ENCODE measurements at regions not wholly inside any gene's neighbourhood (a gene's known extent, or its start where the extent isn't known, plus 50 kb on each side); places are given as distances from the start of the nearest gene placed in this dataset.

- TF ChIP-seq SIN3A (IDR thresholded peaks at IDR 0.05; ENCODE audit: borderline replicate concordance, insufficient read depth, low read length) (no peak), REST (IDR thresholded peaks at IDR 0.05; ENCODE audit: insufficient read depth in 1 of 2, low read depth in 2 of 2, low read length in 2 of 2) (no peak), POLR2AphosphoS5 (IDR thresholded peaks at IDR 0.05; ENCODE audit: low read depth, low read length) (no peak), TAF1 (IDR thresholded peaks at IDR 0.05; ENCODE audit: borderline replicate concordance, insufficient read depth, low read length) (no peak), FOXP2 (optimal IDR thresholded peaks at IDR 0.05; ENCODE audit: borderline replicate concordance, extremely low read depth, extremely low read length, insufficient read depth) (no peak)
These were observed 640.6 kb downstream of the PTPRU start for GRCh38 chr1:29876902-29877301.

Data from PFSK-1 (cell line).